CD14-positive monocyte (primary cell): ENCODE measurements at regions not wholly inside any gene's neighbourhood (a gene's known extent, or its start where the extent isn't known, plus 50 kb on each side); places are given as distances from the start of the nearest gene placed in this dataset.

Source experiments
- DNase-seq, 3 donors: peaks; one replicate each; pipeline ENCODE4 v3.0.0-alpha.2; 2011 to 2022
- H2AFZ ChIP-seq: 2 replicates; pipeline ENCODE4 v1.6.0; 2012; ENCODE audit warnings: mild to moderate bottlenecking, low read depth, low read length, inconsistent platforms; ENCODE audit not compliant: insufficient read depth, poor library complexity, severe bottlenecking
- H3K27ac ChIP-seq, 2 donors: 1 replicate in 1 of 2; 2 replicates in 1 of 2; pipeline ENCODE4 v1.5.1; 2012 to 2013; ENCODE audit warnings: low read length in 2 of 2, control low read depth in 1 of 2, inconsistent platforms in 1 of 2, low read depth in 1 of 2, mild to moderate bottlenecking in 1 of 2
- H3K27me3 ChIP-seq, 2 donors: one replicate each; pipeline versions ENCODE4 v1.6.0 to v1.6.1; 2011 to 2013; ENCODE audit warnings: low read length in 2 of 2; ENCODE audit not compliant: control insufficient read depth in 2 of 2, insufficient read depth in 2 of 2
- H3K36me3 ChIP-seq, 2 donors: replicated peaks in 1 of 2; 1 replicate in 1 of 2; 2 replicates in 1 of 2; pipeline versions ENCODE4 v1.5.1 to v1.6.1; 2012 to 2013; ENCODE audit warnings: low read length in 2 of 2, control low read depth in 1 of 2, inconsistent platforms in 1 of 2, mild to moderate bottlenecking in 1 of 2; ENCODE audit not compliant: insufficient read depth in 2 of 2, control insufficient read depth in 1 of 2
- H3K4me1 ChIP-seq, 2 donors: 1 replicate in 1 of 2; 2 replicates in 1 of 2; pipeline versions ENCODE4 v1.5.1 to v1.6.1; 2012 to 2013; ENCODE audit warnings: low read length in 2 of 2, control low read depth in 1 of 2, inconsistent platforms in 1 of 2, mild to moderate bottlenecking in 1 of 2, moderate library complexity in 1 of 2; ENCODE audit not compliant: insufficient read depth in 2 of 2, control insufficient read depth in 1 of 2
- H3K4me2 ChIP-seq: replicated peaks from 2 replicates; pipeline ENCODE3; 2012; ENCODE audit warnings: low read length, moderate library complexity, mild to moderate bottlenecking; ENCODE audit not compliant: poor library complexity, severe bottlenecking; ENCODE audit errors: extremely low read depth
- H3K4me3 ChIP-seq, 3 experiments: fragments of 200-600 bp in 1 of 3; sonication (generic) in 1 of 3; replicated peaks in 1 of 3; 1 replicate in 2 of 3; 2 replicates in 1 of 3; pipeline ENCODE4 v1.5.1; 2011 to 2013; ENCODE audit warnings: low read length in 3 of 3, mild to moderate bottlenecking in 3 of 3, control low read depth in 2 of 3, low read depth in 2 of 3, inconsistent platforms in 1 of 3, moderate library complexity in 1 of 3
- H3K79me2 ChIP-seq: 2 replicates; pipeline ENCODE4 v1.6.0; 2012; ENCODE audit warnings: mild to moderate bottlenecking, control low read depth, inconsistent platforms, low read length, moderate library complexity; ENCODE audit not compliant: insufficient read depth
- H3K9ac ChIP-seq: 2 replicates; pipeline ENCODE4 v1.6.0; 2017; ENCODE audit warnings: low read length, mild to moderate bottlenecking; ENCODE audit not compliant: insufficient read depth, poor library complexity, severe bottlenecking
- H3K9me3 ChIP-seq, 2 donors: replicated peaks in 1 of 2; 1 replicate in 1 of 2; 2 replicates in 1 of 2; pipeline versions ENCODE4 v1.5.1 to v1.6.1; 2012 to 2013; ENCODE audit warnings: low read length in 2 of 2, control low read depth in 1 of 2; ENCODE audit not compliant: control insufficient read depth in 1 of 2, insufficient read depth in 1 of 2
- H4K20me1 ChIP-seq: 2 replicates; pipeline ENCODE4 v1.6.0; 2012; ENCODE audit warnings: mild to moderate bottlenecking, low read length, control low read depth, moderate library complexity; ENCODE audit not compliant: insufficient read depth
- H3K27ac Mint-ChIP-seq, 7 donors: one replicate each; pipeline ENCODE4 v1.8.0; 2020; ENCODE audit warnings: mild to moderate bottlenecking in 7 of 7, mixed read lengths in 7 of 7, moderate library complexity in 6 of 7, inconsistent platforms in 2 of 7
- H3K27me3 Mint-ChIP-seq, 3 donors: one replicate each; pipeline ENCODE4 v1.8.0; 2021 to 2022; ENCODE audit warnings: low read depth in 3 of 3, mild to moderate bottlenecking in 3 of 3, mixed read lengths in 3 of 3, moderate library complexity in 3 of 3, inconsistent platforms in 1 of 3
- H3K36me3 Mint-ChIP-seq, 2 donors: one replicate each; pipeline ENCODE4 v1.8.0; 2020; ENCODE audit warnings: mixed read lengths in 2 of 2, inconsistent platforms in 1 of 2, mild to moderate bottlenecking in 1 of 2
- H3K4me1 Mint-ChIP-seq: one replicate; pipeline ENCODE4 v1.8.0; 2020; ENCODE audit warnings: mild to moderate bottlenecking, mixed read lengths
- H3K4me3 Mint-ChIP-seq, 2 donors: one replicate each; pipeline ENCODE4 v1.8.0; 2020; ENCODE audit warnings: mild to moderate bottlenecking in 2 of 2, mixed read lengths in 2 of 2, moderate library complexity in 1 of 2
- H3K9me3 Mint-ChIP-seq, 7 donors: one replicate each; pipeline ENCODE4 v1.8.0; 2020 to 2022; ENCODE audit warnings: mixed read lengths in 7 of 7, mild to moderate bottlenecking in 6 of 7, moderate library complexity in 6 of 7, inconsistent platforms in 2 of 7
- WGBS: methylation state at CpG from one replicate; pipeline ENCODE4 v1.1.5; 2013; ENCODE audit warnings: missing lambda C conversion rate; ENCODE audit not compliant: insufficient coverage; 5-methylcytosine and 5-hydroxymethylcytosine counted together
- intact Hi-C, 2 donors: fragments of 100-400 bp; cut with micrococcal nuclease; formaldehyde crosslinking; loops; one replicate each; pipeline versions ENCODE4 v1.15.0 to v1.15.1; 2023
- TF ChIP-seq, protein P1 (sequence below): fragments of 200-600 bp; IDR thresholded peaks from one replicate; pipeline ENCODE4 v1.8.0; 2022; ENCODE audit warnings: antibody characterized with exemption, mild to moderate bottlenecking

DNA sequence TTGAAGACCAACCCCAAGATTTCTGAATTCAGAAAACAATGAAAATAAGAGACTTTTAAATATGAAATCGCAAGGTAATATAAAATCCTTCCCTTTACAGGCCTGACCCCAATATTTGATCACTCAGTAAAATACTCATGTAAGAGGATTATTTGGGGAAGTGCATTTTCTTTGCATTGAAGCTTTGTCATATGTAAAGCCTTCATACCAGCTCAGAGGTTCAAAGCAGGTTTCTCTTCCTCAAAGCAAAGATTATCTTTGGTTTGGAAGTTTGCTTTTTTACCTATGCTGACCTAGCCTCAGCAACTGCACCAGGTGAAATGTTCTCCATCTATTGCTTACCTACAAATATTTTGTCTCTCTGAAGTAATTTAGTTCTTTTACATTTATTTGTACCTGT, 106.5 kb upstream of the PARP8 start:
- Mint-ChIP-seq H3K27ac (peak overlapping the region in 1 of 7 donors; percentile 18), H3K9me3 (peaks cover 0 to 1% (median 0%) of the 10 kb centered on the region in 7 donors), H3K4me3 (no peak overlapping the region), H3K4me1 (peaks cover 14% of the 10 kb centered on the region), H3K36me3 (no peaks in the 10 kb centered on the region), H3K27me3 (no peaks in the 10 kb centered on the region)
- no peaks in the 10 kb centered on the region for H4K20me1 ChIP-seq
- peak in 2 of 3 donors; percentile 17 to 34 for DNase-seq
- H3K9me3 ChIP-seq: no peaks in the 10 kb centered on the region
- intact Hi-C loops: no loop called here
- TF ChIP-seq, protein P1, sequence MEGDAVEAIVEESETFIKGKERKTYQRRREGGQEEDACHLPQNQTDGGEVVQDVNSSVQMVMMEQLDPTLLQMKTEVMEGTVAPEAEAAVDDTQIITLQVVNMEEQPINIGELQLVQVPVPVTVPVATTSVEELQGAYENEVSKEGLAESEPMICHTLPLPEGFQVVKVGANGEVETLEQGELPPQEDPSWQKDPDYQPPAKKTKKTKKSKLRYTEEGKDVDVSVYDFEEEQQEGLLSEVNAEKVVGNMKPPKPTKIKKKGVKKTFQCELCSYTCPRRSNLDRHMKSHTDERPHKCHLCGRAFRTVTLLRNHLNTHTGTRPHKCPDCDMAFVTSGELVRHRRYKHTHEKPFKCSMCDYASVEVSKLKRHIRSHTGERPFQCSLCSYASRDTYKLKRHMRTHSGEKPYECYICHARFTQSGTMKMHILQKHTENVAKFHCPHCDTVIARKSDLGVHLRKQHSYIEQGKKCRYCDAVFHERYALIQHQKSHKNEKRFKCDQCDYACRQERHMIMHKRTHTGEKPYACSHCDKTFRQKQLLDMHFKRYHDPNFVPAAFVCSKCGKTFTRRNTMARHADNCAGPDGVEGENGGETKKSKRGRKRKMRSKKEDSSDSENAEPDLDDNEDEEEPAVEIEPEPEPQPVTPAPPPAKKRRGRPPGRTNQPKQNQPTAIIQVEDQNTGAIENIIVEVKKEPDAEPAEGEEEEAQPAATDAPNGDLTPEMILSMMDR: no peak
- H3K4me3 ChIP-seq: no peak overlapping the region
- no CpG with 5 or more reads among the region's 1 CpG for whole genome bisulfite sequencing
- no peak overlapping the region for H3K27ac ChIP-seq
- no peaks in the 10 kb centered on the region for H3K36me3 ChIP-seq
- H3K4me1 ChIP-seq: peaks cover 0 to 14% of the 10 kb centered on the region in 2 donors
- peak overlapping the region; percentile 14 for H3K4me2 ChIP-seq
- no peaks in the 10 kb centered on the region for H3K27me3 ChIP-seq
- H3K9ac ChIP-seq: no peak overlapping the region
- H2AFZ ChIP-seq: no peak overlapping the region
- H3K79me2 ChIP-seq: no peaks in the 10 kb centered on the region

DNA sequence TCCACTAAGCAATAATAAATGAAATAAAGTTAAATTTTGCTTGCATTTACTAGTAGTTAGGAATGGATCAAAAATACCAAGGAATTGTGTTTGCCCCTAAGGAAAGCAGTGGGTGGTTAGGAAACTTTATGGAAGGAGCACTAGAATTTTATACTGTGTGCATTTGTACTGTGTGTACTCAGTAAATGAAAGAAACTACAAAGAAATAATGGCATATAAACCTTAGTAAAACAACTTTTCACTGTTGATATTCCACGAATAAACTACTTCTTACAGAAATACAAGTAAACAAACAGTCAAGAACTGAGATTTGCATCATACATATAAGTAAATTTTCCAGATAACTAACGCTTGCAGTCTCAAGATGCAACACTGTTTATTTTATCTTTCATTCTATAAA, 103.7 kb upstream of the PARP8 start:
- no peak overlapping the region for H3K27ac ChIP-seq
- peaks cover 0 to 14% of the 10 kb centered on the region in 2 donors for H3K4me1 ChIP-seq
- no peaks in the 10 kb centered on the region for H3K9me3 ChIP-seq
- H3K4me3 ChIP-seq: no peak overlapping the region
- H3K79me2 ChIP-seq: no peaks in the 10 kb centered on the region
- Mint-ChIP-seq H3K9me3 (peaks cover 0 to 3% (median 0%) of the 10 kb centered on the region in 7 donors), H3K27ac (no peak overlapping the region), H3K4me1 (peaks cover 20% of the 10 kb centered on the region), H3K36me3 (no peaks in the 10 kb centered on the region), H3K4me3 (no peak overlapping the region), H3K27me3 (no peaks in the 10 kb centered on the region)
- intact Hi-C loops: no loop called here
- H3K27me3 ChIP-seq: no peaks in the 10 kb centered on the region
- no peak overlapping the region for H2AFZ ChIP-seq
- WGBS: 80% methylated on average over 1 of the region's 2 CpGs
- no peaks in the 10 kb centered on the region for H3K36me3 ChIP-seq
- H3K4me2 ChIP-seq: no peak overlapping the region
- no peaks in the 10 kb centered on the region for H4K20me1 ChIP-seq
- H3K9ac ChIP-seq: no peak overlapping the region
- TF ChIP-seq, protein P1: no peak
- DNase-seq: no peak
